Frontal cortex (tissue), 3 donors: ENCODE measurements at regions not wholly inside any gene's neighbourhood (a gene's known extent, or its start where the extent isn't known, plus 50 kb on each side); places are given as distances from the start of the nearest gene placed in this dataset.
"Not testable (repeated sequence)": the region's sequence is repeated elsewhere in the genome, so short reads cannot be mapped to it uniquely, and the experiment has no call there.

Source experiments
- DNase-seq, 2 donors: peaks; one replicate each; pipeline ENCODE4 v3.0.0; 2012; ENCODE audit warnings: low spot score in 2 of 2
- FAIRE-seq: peaks from 2 replicates; lab custom pipeline; 2012; peaks lifted over from hg19 to GRCh38; lab: Jason Lieb, UNC
- donor health status: control.
- donor health status: control.
- donor health status: control.

DNA sequence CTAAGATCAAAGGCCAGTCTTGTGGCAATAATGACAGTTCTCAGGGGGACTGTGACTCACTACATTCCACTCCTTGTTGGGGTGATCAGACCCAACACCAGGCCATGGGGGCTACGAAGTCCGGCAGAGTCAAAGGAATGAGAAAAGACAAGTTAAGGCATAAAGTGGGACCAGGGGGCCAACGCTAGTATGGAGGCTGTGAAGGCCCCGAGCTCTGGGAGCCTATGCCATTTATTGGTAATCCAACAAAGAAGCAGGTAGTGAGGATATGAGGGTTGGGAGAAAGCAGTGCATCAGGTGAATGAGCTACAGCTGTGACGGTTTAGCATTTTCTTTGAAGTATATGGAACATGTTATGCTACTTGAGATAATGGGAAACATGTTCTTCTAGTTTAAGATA, 104.4 kb upstream of the C2CD4B start:
- DNase-seq (no peak), FAIRE-seq (no peak)

GRCh38 chr15:62270216-62270921, 105.3 kb upstream of the C2CD4B start:
- no peak for FAIRE-seq

DNA sequence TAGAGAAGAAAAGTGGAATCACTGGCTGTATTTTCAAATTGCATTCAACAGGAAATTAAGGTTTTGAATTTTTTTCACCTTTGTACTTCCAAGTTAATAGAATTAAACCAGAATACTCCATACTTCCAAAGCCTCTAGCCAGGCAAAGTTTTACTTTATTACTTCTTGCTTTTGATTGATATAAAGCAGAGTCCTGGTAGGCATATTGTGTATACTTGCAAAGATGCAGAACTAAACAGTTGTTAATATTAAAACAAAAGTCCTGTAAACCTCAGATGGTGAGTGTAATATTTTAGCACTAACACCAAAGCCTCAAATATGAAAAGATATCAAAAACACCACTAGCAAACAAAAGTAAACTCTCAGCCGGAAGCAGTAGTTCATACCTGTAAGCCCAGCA, 107.2 kb upstream of the C2CD4B start:
- no peak for FAIRE-seq
- DNase-seq, result no peak

More at GRCh38 chr15:62270216-62270921, 105.3 kb upstream of the C2CD4B start:
- DNase-seq, result no peak

DNA sequence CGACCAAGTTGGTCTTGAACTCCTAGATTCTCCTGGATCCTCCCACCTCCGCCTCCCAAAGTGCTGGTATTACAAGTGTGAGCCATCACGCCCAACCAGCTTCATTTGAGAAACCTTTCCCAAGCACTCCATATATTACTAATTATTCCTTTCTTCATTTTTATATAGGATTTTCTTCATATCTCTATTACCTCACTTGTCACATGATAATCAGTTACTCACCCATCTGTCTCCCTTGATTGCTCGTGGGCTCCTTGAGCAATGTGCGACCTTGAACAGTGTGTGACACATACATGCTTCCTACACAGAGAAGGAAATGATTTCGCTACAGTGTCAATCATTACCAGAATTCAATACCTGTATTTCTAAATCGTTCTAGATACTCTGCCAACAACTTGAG, 110.7 kb upstream of the C2CD4B start:
- DNase-seq (no peak), FAIRE-seq (no peak)

DNA sequence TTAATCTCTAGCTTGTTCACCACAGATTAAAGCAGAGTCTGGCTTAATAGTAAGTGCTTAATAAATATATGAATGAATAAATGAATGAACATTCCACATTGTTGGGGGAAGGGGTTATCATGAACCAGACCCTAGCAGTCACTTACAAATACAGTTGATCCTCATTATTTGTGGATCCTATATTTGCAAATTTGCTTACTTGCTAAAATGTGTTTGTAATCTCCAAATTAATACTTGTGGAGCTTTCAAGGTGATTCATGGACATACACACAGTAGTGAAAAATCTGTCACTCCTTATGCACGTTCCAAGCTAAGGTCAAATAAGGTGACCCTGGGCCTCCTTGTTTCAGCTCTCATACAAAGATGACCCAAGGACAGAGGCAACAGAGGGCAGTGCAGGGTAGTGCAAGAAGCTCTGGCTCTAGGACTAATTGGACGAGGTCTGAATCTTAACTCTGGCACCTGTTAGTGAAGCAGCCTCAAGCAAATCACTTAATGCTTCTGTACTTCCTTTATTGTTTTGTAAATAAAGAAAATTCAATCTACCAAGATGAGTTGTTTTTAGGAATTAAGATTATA, 112.8 kb upstream of the C2CD4B start:
- DNase-seq (no peak), FAIRE-seq (no peak)

GRCh38 chr15:62278534-62278933, 113.4 kb upstream of the C2CD4B start:
- DNase-seq (no peak), FAIRE-seq (no peak)

- DNase-seq (no peak), FAIRE-seq (no peak)
Observed at GRCh38 chr15:62279041-62279440, 114.0 kb upstream of the C2CD4B start.

- DNase-seq (no peak), FAIRE-seq (no peak)
Observed at GRCh38 chr15:62280625-62281024, 115.5 kb upstream of the C2CD4B start.

- not testable (repeated sequence) for FAIRE-seq, DNase-seq
Observed at GRCh38 chr15:62281801-62282200, 116.7 kb upstream of the C2CD4B start.

DNA sequence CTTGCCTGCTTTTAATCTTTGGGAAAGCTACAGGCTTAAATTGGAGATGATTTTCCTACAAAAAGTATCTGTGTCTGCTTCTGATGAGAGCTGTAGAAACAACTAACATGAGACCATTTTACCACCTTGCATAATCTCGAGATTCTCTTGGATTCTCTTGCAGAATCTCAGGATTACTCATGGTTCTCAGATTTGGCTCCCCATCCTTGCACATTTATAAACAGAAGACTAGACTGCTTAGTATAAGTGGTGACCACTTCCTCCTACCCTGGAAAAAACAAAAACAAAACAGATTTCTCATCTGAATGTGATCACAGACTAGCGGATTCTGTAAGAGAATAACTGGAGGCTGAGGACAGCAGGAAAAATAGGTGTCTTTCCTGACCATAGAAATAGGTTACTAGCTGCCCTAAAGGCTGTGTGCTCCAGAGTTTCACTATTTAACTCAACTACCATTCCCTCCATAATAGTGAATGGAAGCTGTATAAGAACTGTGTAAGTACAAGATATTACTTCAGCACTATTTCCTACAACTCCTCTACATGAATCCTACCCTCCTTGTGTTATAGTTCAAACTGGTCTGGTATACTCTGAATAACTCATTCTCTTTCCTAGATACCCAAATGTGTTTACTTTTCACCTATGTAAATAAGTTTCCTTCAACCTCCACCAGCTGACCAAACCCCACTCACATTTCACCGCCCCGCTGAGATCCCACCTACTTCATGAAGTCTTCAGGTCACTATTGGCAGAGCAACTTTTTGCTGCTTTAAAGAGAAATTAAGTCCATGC, 122.2 kb upstream of the C2CD4B start:
- no peak for FAIRE-seq
- DNase-seq, result no peak

DNA sequence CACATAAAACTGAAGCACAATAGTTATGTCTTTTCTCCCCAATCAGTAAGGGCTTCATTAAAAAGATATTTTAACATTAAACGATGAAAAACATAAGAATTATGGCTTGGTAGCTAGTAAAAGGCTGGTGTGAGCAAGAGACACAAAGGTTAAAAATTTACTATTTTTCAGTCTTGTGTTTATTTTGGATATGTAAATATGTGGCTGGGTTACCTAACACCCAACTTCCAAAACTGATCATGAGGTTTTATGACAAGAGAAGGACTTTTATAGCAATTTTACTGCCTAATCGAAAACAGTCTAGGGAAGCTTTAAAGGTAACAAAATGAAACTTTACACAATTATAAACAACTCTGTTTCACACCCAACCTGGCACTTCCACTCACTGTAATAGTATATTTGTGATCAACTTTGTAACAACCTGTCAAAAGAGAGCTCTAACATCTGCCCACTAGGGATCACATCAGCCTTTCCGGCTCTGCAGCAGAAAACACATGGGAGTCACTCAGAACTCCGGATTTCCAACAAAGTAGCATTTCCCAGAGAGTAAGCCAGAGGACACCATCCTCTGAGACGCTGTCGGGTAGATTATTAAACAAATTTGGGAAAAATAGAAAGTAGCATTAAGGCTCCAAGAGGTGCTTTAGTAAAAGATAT, 123.4 kb upstream of the C2CD4B start:
- no peak for FAIRE-seq

DNA sequence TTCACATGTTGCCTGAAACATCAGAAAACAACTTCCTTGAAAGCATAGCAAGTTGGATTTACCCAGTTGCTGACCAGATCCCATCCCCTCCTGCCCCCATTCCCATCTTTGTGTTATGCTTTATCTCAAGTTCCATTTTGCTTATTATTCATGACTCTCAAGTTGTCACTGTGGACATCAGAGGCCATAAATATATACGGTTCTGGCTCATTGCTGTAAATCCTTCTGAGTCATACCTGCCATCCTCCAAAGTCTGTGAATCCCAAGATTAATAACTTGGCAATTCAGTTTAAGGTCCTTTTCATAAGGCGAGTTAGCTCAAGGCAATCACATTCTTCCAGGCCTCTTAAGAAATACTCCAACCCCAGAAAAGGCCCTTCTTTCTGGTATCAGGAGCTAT, 126.2 kb upstream of the C2CD4B start:
- FAIRE-seq, result no peak
- no peak for DNase-seq

More for the DNA sequence above, 123.4 kb upstream of the C2CD4B start:
- DNase-seq, result no peak

GRCh38 chr15:62296756-62297507, 131.8 kb upstream of the C2CD4B start:
- FAIRE-seq, result no peak
- DNase-seq, result no peak

DNA sequence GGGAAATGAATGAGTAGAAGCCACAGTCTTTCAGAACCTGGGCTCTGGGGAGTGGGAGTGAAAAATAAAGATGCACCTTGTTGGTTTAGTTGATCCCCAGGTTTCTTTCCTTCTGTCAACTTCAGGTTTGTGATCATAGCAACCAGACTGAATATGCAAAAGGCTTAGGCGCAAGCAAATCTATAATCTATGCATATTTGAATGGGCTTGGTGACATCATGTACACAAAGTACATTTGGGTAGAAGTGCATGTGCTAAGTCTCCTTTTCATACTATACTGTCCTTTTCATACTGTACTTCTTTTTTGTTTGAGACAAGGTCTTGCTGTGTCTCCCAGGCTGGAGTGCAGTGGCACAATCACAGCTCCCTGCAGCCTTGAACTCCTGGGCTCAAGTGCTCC, 132.4 kb upstream of the C2CD4B start:
- no peak for FAIRE-seq
- DNase-seq, result no peak

DNA sequence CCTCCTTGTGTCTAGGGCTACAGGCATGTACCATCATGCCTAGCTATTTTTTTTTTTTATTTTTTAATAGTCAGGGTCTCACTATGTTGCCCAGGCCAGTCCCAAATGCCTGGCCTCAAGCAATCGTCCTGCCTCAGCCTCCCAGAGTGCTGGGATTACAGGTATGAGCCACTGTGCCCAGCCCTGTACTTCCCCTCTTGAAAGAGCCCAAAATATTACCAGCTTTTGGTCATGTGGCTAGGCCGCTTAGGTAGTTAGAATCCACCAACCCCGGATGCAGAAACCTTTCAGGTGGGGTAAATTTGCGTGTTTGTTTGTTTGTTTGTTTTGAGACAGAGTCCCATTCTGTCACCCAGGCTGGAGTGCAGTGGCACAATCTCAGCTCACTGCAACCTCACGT, 132.8 kb upstream of the C2CD4B start:
- FAIRE-seq (no peak), DNase-seq (no peak)

- DNase-seq (no peak), FAIRE-seq (no peak)
Observed at GRCh38 chr15:62298811-62299210, 133.7 kb upstream of the C2CD4B start.

DNA sequence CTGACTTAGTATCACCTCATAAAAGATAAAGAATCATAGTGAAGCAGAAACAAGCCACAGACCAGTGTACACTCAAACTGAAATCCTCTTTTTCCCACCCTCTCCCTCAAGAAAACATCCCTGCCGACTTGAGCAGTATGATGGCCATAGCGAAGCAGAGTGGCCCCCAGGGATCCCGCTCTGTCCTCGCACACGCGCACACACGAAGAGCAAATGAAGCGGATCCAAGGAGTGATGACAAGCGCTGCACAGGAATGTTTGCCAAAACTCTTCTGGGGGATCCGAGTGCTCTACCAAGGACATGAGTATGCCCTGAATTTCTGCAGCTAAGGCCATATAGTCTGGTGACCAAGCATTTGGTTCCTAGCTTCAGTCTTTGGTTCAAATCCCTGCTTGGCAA, 134.5 kb upstream of the C2CD4B start:
- DNase-seq, result no peak
- no peak for FAIRE-seq

DNA sequence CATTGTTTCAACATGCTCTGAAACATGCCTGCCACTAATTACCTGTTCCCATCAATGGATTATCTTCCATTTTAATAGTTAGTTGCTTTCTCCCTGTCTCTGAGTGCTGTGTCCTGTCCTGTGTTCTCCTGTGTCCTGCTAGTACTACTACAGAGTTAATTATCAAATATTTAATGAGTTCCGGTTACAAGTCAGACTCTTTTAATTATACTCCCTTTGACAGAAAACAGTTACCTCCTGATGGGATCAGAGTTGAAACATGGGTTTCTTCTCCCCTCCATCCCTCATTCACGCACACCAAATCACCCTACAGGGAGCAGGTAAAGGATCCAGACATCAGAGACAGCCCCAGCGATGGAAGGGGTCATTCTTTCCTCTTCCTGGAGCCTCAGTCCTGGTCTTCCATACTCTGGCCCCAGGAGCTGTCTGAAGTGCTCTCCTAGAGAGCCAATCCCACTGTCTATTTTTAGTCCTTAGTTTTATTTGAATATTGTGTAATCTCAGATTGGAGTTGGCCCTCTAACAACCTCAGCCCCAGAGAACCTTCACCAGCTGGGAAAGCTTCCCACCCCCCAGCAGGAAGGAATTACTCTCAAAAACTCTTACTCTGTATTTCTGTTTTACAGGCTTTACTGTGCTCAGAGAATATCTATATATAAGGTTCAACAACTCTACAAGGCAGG, 137.0 kb upstream of the C2CD4B start:
- DNase-seq (no peak), FAIRE-seq (no peak)

DNA sequence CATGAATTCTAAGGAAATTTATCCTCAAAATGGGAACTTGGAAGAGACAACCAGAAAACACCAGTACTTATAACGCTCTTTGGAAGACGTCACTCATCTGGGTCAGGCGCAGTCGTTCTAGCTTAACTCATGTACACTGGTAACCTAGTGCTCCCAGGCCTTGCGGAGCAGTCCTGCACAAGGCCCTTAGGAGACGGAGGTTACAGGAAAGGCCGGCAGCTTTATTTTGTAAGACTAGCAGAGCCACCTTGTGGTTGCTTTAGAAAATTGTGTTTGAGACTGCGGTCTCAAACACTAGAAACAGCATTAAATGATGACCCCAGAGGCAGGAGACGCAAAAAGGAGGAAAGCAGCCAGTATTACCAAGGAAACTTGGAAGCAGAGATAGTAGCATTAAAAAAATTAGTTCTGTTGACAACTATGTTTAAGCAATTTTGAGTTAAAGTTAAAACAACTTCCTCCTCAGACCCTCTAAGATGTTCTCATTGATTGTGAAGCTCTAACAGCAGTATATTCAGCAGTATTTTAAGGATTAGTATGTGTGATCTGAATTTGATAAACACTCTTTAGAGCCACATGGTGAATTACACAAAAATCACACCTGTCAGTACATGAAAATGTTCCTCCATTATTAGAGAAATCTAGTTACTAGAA, 141.9 kb upstream of the C2CD4B start:
- FAIRE-seq (no peak), DNase-seq (peak; percentile 22 to 59)
